Left cardiac atrium (tissue), 4 donors: ENCODE measurements at regions not wholly inside any gene's neighbourhood (a gene's known extent, or its start where the extent isn't known, plus 50 kb on each side); places are given as distances from the start of the nearest gene placed in this dataset.
A peak's percentile ranks its signal among the peaks of the same experiment; 100 is the strongest.
"Not testable (repeated sequence)": the region's sequence is repeated elsewhere in the genome, so short reads cannot be mapped to it uniquely, and the experiment has no call there.

Source experiments
- ATAC-seq, 2 donors: fragments of 200-7000 bp; cut with Tn5 transposase; one replicate each; pipeline ENCODE4 v1.9.1; 2020; ENCODE audit warnings: mild to moderate bottlenecking in 2 of 2, moderate library complexity in 2 of 2
- DNase-seq: peaks from one replicate; pipeline ENCODE4 v3.0.0-alpha.2; 2020
- intact Hi-C, 2 donors: fragments of 100-400 bp; cut with DNase I; formaldehyde crosslinking; loops; one replicate each; pipeline versions ENCODE4 v1.14.1 to v1.15.1; 2022 to 2023
- donor health status: DM: no; HTN: yes; CAD: no.
- donor health status: DM: no; HTN: yes; CAD: no; lungs with severe emphysema.
- donor health status: DM: yes; HTN: yes; CAD: no.
- donor health status: Dilated cardiomyopathy.

DNA sequence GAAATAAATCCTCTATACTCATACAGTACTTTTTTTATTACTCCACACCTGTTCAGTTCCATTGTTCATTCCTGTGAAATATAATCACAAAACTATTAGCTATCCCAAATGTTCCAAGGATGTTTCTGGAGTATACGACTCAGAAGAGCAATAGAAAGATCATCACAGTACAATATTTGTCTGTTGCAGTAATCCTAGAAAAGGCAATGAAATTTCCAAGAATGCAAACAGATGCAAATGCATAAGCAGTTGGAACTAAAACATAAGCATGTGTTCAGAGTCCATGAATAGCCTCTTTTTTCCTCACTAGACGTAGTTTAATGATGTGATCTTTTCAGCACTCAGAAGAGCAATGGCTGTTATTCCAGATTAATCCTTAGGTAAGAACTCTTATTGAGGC, 55.2 kb downstream of the RTL3 start:
- DNase-seq (no peak), ATAC-seq (no peak)
- intact Hi-C loops, result no loop called here

DNA sequence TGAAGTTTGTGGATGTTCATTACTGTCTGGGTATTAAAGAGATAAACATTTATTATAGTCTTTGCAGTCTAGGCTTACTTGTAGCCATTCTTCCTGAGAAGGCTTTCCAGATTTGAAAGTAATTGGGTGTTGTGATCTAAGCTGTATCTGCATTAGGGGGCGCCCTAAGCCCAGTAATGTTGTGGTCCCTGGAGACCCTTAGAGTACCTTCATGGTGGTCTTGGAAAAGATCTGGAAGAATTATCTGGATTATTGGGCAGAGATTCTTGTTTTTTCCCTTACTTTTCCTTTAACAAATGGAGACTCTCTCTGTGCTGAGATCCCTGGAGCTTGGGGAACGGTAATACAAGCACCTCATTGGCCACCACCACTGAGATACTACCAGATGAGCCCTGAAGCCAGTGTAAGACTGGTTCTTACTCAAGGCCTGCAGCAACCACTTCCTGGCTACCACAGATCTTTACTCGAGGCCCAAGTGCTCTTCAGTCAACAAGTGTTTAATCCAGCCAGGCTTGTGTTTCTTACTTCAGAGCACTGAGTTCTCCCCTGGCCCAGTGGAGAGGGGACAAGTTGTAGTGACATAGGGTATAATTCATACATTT, 63.1 kb downstream of the RTL3 start:
- no peak for DNase-seq
- no peak for ATAC-seq
- intact Hi-C loops, result no loop called here

DNA sequence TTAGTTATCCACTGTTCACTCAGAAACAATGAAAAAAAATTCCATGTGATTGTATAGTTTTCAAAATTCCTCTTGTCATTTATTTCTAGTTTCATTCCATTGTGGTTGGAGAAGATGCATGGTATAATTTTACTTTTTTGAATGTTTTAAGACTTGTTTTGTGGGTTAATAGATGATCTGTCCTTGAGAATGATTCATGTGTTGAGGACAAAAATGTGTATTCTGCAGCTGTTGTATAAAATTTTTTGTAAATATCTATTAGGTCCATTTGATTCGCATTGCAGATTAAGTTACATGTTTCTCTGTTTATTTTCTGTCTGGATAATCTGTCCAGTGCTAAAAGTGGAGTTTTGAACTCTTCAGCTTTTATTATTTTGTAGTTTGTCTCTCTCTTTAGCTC, 65.4 kb downstream of the RTL3 start:
- intact Hi-C loops, result no loop called here
- DNase-seq, result no peak
- no peak for ATAC-seq

DNA sequence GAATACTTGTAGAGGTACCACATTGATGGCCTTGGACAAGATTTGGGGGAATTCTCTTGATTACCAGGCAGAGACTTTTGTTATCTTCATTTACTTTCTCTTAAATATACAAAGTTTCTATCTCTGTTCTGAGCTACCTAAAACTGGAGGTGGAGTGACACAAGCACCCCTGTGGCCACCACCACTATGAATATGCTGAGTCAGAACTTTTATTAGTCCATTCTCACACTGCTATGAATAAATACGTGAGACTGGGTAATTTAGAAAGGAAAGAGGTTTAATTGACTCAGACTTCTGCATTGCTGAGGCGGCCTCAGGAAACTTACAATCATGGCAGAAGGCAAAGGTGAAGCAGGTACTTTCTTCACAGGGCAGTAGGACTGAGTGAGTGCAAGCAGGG, 67.1 kb downstream of the RTL3 start:
- DNase-seq, result no peak
- ATAC-seq, result no peak
- intact Hi-C loops, result no loop called here

DNA sequence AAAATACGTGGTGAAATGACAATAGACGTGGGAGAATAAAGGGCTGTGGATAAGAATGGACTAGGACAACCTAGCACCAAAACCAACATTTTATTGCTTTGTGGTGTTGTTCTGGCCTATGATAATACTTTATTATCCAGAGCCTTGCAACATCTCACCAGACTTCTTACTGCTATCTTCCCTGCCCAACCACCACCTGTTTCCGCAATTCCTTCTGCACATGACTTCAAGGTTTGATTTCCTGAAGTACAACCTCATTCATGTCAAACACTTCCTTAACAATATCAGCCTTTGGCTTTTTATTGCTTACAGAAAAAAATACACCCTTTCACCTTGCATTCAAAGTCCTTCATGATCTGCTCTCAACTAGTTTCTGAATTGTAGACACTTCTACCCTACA, 84.8 kb downstream of the RTL3 start:
- intact Hi-C loops, result no loop called here
- DNase-seq, result no peak
- no peak for ATAC-seq

DNA sequence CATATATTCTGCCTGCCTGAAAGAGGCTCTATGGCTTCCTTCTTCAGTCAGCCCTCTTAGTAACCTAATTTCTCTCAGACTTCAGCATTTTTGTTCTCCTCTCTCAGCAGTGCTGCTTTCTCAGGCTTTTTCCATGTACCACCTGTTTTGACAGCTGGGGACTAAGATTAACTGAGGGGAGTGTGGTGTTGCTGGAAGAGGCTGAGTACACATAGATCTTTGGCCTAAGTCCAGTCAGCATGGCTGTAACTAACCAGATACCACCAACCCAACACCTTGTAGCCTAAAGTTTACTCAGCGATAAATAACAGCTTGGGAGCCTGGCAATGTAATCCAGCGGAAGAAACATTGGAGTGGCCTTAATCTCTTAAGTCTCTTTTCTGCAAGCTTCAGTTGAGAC, 85.5 kb downstream of the RTL3 start:
- intact Hi-C loops, result no loop called here
- ATAC-seq (no peak), DNase-seq (no peak)

DNA sequence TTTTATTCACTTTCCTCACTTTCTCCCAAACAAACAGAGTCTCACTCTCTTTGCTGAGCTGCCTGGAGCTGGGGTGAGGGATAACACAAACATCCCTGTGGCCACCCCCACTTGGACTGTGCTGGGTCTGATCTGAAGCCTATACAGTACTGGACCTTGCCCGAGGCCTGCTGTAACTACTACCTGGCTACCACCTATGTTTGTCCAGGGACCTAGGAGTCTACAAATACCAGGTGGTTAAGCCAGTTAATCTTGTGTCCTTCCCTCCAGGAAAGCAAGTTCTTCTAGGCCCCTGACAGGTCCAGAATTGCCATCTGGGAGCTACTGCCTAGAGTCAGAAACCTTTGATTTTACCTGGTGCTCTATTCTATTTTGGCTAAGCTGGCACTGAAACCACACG, 87.3 kb downstream of the RTL3 start:
- ATAC-seq (no peak), DNase-seq (no peak)
- intact Hi-C loops, result no loop called here

DNA sequence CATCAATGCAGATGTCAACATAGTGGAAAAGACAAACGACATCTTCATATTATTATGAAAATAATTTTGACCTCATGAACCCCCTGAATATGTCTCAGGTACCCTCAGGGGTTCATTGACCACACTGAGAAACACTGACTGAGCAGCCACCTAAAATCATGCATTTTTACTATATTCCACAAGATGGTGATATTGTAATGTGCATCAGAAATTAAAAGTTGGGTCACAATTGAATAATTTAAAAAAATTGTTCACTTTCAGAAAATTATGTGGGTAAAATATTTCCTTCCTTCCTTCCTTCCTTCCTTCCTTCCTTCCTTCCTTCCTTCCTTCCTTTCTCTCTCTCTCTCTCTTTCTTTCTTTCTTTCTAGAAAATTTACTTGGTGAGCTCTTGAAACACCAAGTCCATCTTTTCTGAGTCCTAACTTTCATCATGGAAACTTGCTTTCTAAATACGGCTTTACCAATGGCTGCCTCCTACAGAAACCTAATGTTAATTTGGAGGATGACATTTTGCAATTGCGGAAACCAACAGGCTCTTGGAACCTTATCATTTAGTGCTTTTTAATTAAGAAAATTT, 103.6 kb downstream of the RTL3 start:
- no peak for DNase-seq
- ATAC-seq, result no peak
- intact Hi-C loops, result loop anchor here in 1 of 2 donors (5.0 to 10.0 kb wide), 2 partner anchors 527 to 859 kb away; no protein-coding TSS in a partner anchor

DNA sequence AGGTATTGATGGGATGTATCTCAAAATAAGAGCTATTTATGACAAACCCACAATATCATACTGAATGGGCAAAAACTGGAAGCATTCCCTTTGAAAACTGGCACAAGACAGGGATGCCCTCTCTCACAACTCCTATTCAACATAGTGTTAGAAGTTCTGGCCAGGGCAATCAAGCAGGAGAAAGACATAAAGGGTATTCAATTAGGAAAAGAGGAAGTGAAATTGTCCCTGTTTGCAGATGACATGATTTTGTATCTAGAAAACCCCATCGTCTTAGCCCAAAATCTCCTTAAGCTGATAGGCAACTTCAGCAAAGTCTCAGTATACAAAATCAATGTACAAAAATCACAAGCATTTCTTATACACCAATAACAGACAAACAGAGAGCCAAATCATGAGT, 106.5 kb downstream of the RTL3 start:
- DNase-seq, ATAC-seq: not testable (repeated sequence)
- intact Hi-C loops, result loop anchor here in 1 of 2 donors (10.0 kb wide), 1 partner anchor 862 kb away; no protein-coding TSS in a partner anchor

DNA sequence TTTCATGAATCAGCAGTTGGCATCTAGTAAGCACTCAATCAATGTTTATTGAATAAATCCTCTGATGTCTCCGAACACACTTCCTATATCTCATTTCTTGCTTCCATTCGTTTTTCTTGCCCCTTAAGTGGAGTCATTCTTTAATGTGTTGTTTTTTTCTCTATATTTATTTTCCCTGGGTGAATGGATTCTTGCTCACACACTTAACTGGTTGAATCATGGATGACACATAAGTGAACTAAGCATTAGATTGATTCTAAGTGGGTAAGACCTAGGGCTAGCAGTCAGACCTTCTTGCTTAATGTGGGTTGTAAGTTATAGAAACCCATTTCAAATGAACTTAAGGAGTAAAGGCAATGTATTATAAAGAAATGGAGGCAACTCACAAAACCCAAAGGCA, 111.1 kb downstream of the RTL3 start:
- intact Hi-C loops, result no loop called here
- ATAC-seq (no peak), DNase-seq (no peak)

DNA sequence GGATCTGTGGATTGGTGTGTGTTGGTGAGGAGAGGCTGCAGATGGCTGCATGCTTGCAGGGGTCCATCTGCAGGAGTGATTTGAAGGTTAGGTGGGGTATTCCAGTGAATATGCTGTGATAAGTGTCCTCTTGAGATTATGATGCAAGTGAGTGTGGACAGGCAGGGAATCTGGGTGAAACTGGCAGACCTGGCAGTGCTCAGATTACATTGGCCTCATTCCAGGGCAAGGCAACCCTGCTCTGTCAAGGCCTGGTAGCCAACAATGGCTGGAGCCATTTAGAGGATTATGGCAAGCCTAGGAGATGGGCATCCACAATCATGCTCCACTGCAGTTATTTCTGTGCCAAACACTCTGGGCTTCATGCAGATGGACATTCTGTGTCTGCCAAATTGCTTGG, 113.9 kb downstream of the RTL3 start:
- DNase-seq (no peak), ATAC-seq (no peak)
- intact Hi-C loops, result no loop called here

DNA sequence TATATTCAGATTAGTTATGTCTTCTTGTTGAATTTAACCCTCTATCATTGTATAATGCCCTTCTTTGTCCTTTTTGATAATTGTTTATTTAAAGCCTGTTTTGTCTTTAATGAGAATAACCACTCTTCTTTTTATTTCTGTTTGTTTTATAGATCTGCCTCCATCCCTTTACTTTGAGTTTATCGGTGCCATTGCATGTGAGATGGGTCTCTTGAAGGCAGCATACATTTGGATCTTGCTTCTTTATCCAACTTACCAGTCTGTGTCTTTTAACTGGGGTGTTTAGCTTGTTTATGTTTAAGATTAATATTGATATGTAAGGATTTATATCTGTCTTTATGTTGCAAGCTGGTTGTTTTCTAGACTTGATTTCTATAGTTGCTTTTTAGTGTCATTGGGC, 115.8 kb downstream of the RTL3 start:
- no peak for DNase-seq
- ATAC-seq, result no peak
- intact Hi-C loops, result no loop called here

DNA sequence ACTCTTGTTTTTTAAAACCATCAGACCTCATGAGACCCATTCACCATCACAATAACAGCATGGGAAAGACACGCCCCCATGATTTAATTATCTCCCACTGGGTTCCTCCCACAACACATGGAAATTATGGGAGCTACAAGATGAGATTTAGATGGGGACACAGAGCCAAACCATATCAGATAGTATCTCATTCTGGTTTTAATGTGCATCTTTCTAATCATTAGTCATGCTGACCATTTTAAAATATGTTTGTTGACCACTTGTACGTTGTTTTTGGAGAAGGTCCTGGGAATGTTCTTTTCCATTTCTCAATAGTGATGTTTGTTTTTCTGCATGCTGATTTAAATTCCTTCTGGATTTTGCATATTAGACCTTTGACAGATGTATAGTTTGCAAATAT, 119.0 kb downstream of the RTL3 start:
- intact Hi-C loops, result no loop called here
- ATAC-seq (no peak), DNase-seq (no peak)

DNA sequence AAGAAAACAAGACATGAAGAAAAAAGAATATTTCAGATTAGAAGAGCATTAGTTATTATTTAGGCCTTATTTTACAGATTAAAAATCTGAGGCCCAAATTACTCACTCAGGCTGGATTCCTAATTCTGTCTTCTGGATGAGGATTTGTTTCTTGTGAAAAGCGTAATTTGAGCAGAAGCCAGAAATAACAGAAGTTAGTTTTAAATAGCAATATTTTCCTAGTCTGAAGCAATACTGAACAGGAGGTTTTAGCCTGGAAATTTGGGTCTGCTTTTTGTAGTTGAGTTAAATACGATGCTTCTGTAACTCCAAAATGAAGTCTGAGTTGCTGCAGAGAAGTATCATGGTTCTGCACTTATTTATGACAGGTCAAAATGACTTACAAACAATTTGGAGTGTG, 124.9 kb downstream of the RTL3 start:
- intact Hi-C loops, result no loop called here
- ATAC-seq (no peak), DNase-seq (no peak)

DNA sequence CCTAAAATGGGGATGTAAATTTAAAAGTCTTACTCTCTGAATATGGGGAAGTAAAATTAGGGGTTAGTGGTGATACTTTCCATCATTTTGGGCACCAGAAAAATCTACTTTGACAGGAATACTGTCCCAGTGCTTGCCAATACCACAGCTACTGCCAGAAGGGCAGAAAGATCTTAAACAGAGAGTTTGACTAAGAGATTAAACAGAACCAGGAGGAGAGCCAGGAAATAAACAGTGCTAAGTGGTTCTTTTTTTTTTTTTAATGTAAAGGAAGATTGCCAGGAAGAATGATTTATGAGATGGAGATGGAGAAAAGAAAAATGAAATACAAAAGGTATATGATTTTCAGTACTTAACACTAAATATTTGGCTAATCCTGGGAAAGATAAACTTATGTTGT, 126.8 kb downstream of the RTL3 start:
- ATAC-seq, result no peak
- DNase-seq, result no peak
- intact Hi-C loops, result no loop called here

DNA sequence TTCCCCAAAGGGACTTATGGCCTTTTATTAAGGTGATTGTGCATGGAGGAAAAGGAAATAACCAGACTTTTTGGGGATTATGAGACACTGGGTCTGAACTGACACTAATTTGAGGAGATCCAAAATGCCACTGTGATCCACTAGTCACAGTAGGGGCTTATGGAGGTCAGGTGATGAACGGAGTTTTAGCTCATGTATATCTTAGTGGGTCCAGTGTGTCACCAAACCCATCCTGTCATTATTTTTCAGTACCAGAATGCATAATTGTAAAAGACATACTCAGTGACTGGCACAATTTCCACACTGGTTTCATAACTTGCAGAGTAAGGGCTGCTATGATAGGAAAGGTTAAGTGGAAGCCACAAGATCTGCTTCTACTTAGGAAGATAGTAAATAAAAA, 131.3 kb downstream of the RTL3 start:
- ATAC-seq (no peak), DNase-seq (no peak)
- intact Hi-C loops, result no loop called here

DNA sequence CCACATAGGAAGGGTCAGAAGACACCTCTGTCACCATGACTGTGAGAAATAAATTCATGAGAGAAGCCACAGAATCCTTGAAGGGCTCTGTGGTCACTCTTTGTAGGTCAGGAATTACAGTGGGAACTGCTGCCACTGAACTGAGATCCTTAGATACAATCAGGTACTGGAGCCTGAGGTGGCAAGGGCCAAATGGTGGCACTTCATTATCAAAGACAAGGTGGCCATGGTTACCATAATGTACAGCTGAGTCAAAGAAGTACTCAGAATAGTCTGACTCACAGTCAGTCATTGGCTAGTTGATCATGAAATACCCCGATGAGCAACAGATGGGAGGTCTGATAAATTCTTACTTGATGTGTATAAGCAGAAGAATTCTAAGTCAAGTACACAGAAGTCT, 131.9 kb downstream of the RTL3 start:
- DNase-seq, result no peak
- ATAC-seq, result no peak
- intact Hi-C loops, result no loop called here

DNA sequence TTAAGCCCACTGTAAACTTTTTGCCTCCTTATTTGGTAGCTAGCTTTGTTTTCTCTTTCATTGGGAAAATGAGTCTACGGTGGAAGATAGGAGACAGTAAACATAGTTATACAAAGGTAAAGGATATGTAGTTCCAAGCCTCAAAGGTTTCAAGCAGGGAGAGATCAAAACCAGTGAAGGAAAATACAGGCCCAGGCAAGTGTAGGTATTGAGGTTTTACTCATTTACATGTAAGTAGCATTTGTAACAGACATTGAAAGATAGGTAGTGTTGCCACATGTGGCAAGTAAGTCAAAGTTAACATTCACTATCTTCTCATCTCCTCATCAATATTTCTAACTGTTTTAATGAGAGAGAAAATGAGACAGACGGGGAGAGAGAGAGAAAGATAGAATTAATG, 136.5 kb downstream of the RTL3 start:
- DNase-seq, result no peak
- intact Hi-C loops, result no loop called here
- ATAC-seq, result no peak

DNA sequence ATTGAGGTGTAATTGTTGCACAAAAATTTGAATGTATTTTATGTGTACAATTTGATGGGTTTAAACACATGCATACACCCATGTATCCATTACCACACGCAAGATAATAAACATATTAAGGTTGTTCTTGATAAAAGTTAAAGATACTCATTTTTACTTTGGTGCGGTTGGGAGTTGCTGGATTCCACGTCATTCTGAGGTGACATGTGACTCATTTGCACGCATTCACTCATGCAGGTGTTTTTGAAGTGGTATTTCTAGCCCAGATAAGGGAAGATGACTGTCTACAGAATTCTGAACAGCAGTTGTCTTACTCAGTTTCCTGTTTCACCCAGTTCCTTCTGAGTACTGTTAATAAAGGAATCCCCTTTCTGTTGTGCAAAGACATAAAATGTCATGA, 142.0 kb downstream of the RTL3 start:
- intact Hi-C loops, result no loop called here
- ATAC-seq (no peak), DNase-seq (no peak)

DNA sequence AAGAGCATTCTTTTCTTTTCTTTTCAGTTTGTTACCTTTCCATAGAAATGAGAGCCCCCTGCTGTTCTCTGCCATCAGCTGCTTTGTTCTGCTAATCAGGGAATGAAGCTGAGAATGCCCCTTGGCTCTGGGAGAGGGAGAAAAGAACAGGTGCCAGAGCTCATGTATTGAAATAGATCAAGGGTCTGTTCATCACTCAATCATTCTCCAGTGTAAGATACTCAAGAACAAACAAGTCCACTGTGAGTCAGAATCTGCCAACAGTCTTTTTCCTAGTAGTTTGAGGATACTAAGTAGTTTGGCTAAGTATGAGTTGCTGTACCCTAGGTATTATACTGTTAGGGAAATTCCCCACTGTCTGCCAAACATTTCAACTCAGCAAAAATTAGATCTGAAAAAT, 144.3 kb downstream of the RTL3 start:
- DNase-seq, result no peak
- intact Hi-C loops, result no loop called here
- peak; percentile 15 to 19 for ATAC-seq

DNA sequence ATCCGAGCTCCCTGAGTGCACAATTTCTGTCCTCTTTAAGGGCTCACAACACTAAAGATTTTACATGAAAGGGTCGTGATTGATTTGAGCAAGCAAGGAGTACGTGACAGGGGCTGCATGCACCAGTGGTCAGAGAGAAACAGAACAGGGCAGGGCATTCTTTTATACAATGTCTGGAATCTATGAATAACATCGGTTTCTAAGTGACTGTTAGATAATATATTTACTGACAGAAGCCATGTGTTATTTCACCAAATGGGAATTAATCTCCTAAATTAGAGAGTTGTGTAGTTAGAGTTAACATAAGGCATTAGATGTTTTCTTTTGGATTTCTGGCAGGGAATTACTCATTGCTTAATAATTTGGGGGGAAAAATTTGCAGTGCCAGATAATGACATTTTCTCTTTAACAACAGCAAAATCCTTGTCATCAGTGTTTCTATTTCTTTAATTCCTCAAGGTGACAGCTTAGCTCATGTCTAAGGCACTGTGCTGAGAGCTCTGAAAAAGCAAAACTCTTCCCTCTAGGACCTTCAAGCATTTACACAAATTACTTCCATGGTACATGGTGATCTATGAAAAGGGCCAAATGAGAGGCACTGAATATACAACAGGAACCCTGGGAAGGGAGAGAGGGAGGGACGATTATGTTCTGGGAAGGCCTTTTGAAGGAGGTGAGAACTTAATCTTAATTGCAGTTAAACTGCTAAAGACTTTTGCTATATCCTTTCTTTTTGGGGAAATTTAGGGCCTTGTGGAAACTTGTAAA, 145.0 kb downstream of the RTL3 start:
- DNase-seq, result no peak
- ATAC-seq, result no peak
- intact Hi-C loops, result no loop called here
